ENCODE measurements at regions not wholly inside any gene's neighbourhood (a gene's known extent, or its start where the extent isn't known, plus 50 kb on each side); places are given as distances from the start of the nearest gene placed in this dataset.

DNA sequence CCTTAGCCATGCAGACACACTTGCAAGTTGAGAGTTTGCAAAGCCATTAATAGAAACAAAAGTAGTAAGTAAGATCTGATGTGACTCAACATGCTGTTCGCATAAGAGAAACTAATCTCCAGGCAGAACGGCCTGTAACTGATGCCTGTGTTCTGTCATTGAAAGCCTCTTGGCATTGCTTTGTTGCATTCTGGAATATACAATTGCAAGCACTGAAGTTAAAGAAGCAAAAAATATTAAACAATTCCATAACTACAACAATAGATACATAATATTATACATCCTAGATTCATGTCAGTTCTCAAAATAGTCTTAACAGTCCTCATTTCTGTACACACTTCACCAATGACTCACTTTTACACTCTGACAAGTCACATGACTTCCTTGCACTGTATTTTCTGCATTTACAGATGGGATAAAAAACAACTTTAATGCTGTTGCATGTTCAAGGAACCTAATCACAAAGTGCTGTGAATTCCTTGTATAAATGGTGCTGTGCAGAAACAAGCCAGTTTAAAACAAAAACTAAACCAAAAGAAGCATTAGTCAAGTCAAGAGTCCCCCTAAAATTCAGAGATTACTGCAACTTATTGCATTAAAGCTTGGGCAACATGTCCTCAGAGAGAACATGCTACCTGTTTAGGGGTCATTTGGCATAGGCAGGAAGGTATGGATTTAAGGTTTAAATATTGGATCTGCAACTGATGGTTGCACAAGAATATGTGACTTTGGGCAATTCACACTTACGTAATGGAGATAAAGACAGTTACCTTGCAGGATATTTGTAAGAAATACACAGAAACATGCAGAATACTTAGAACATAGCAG lies 79.5 kb upstream of the SERP2 start:
- DNase-seq, result no peak

GRCh38 chr13:44294876-44295275 lies 78.7 kb upstream of the SERP2 start:
- DNase-seq, result no peak

DNA sequence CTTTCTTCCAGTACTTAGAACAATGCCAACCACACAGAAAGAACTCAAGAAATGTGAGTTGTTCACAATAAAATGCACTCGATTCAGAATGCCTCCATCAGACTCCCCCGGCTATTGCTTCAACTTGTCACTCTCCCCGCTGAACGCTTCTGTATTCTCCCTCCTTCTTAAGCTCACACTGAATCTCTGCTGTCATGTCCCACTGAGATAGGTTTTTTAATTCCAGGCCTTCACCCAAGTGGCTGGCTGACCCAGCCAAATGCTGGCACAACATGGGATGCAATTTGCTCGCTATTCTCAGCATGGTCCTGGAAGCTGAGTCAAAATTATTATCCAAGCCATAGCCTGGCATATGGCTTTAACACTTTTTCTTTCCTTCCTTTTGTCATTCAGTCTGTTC lies 76.8 kb upstream of the SERP2 start:
- no peak for DNase-seq

DNA sequence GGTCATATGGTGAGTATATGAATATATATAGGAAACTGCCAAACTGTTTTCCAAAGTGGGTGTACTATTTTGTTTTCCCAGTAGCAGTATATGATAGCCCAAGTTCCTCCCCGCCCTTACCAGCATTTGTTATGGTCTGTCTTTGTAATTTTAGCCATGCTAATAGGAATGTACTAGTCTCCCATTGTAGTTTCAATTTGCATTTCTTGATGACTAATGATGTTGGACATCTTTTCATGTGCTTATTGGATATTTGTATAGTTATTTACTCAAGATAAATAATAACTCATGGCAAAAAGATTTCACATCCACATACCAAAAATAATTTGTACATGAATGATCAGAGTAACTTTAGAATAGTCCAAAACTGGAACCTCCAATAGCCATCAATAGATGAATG lies 75.3 kb upstream of the SERP2 start:
- DNase-seq, result no peak

GRCh38 chr13:44299152-44299943 lies 74.3 kb upstream of the SERP2 start:
- no peak for DNase-seq

DNA sequence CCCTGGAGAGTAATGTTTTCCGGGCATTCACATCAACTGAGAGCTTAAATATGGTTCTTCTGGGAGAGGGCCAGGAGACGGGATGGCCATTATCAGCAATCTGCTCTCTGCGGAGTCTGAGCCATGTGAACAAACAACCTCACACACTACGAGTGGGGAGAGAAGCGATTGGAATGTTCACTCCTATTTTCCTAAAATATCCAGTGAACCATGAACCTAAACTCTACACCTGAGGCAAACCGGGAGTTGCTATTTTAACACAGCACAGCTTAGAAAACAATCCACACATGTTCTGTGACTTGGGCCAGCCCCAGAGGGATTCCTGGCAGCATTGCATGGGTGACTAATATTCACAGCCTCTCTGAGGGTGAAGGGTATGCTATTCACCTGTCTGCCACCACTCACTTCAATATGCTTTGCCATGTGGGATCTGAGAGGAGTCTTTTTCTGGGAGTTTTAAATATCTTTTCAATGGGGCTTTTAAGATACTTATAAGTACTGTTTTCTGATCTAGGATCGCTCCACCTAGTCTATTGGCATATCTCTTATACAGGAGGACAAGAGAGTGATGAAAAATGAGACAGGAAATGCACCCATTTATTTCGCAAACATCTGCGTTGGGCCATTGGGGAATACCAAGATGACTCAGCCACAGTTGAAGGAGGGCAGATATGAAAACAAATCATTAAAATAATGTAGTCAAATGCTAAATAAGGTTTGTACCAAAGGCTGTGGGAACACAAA lies 72.6 kb upstream of the SERP2 start:
- DNase-seq, result no peak

DNA sequence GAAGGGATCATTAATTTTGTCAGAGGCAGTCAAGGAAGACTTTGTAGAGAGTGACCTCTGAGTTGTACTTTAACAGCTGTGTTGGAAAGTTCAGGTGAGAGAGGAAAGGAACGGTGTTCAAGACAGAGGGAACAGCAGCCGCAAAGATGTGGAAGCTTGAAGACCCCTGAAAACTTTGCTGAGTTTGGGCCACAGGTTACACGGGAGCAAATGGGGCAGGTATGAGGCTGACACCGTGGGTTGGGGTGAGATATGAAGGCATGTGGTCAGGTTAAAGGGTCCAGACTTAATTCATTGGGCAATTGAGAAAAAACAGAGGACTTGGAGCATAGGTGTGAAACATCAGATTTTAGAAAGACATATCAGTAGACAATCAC lies 72.0 kb upstream of the SERP2 start:
- DNase-seq, result no peak

DNA sequence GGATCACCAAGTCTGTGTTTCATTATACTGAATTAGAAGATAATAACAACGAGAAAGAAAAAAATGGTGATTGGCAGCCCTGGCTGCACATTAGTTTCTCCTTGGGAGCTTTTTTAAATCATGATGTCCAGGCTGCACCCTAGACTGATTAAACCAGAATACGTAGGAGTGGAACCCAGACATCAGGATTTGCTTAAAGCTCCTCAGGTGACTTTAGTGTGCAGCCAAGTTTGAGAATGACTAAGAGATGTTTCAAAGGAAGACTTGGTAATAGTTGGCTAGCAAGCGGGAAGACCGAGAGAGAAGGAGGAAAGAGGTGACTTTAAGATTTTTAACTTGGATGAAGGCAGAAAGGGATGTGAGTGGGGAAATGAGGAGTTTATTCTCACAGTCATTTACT lies 71.4 kb upstream of the SERP2 start:
- no peak for DNase-seq

DNA sequence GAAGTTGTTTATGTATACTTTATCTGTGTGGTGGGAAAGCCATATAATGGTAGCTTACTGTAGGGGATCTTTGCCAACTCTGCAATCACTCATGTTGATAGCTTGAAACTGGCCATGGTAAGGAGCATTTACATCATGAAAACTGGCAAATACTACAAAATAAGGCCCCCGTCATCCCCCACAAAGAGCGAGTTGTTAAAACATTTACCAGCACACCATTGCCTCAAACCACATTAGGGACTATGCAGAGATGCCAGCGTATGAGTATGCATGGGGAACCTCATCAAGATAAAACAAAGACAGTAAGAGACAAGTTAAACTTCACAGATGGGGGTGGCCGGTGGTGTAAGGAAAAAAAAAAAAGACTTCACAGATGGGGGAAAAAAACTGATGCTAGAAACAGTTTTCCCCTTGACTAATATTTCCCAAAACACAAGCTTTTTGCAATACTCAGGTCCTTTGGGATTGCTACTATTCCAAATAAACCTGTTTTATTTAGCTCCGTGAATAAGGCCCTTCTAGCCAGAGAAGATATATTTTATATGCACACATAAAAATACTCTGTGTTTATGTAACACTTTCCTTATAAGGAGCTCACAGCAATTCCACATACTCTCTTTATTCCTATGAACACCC lies 70.6 kb upstream of the SERP2 start:
- DNase-seq, result no peak

DNA sequence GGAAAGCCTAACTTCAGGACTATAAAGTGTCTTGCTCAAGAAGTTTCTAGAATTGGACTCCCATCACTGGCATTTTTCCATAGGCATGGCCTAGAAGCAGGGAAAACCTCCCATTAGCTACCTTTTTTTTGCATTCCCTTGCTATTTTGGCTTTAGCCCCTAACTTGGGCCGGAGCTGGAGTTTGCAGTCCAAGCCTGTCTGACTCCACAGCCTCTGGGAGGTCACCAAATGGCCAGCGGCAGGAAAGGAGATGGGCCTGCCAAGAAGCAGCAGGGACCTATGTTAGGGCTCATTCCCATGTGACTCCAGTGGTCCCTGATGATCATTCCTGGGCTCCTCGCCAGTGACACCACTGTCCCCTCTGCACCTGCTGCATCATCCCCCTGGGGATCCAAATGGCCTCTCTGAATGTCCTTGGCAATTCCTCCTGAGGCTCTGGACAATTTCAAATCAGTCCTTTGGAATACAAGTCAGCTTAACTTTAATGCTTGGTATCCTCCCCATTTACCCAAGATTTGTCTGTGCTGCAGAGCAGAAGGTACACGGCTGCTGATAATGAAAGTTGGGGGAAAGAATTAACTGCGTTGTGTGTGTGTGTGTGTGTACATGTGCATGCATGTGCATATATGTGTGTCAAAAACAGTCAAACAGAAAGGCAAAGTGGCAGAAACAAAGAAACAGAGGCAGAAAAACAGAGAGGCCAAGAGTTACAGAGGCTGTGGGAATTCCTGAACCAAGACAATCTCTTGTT lies 69.8 kb upstream of the SERP2 start:
- DNase-seq, result no peak

GRCh38 chr13:44304433-44304725 lies 69.2 kb upstream of the SERP2 start:
- DNase-seq, result no peak

GRCh38 chr13:44305286-44305685 lies 68.3 kb upstream of the SERP2 start:
- no peak for DNase-seq

GRCh38 chr13:44305917-44306370 lies 67.7 kb upstream of the SERP2 start:
- no peak for DNase-seq

GRCh38 chr13:44306371-44307192 lies 67.0 kb upstream of the SERP2 start:
- DNase-seq, result no peak

DNA sequence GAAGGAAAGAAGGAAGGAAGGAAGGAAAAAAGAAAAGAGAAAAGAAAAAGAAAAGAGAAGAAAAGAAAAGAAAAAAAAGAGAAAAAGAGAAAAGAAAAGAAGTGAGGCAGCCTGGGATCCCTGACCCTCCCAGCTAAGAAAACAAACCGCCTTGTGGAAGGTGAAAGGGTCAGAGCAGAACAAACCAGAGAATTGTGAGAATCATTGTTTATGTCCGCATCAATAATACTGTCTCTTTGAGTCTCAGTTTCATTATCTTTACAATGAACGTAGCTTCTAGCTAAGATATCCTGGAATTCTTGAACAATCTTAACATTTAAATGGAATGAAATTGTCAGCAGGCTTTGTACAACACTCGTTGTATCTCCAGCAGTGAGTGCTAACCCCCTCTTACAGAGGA lies 66.4 kb upstream of the SERP2 start:
- DNase-seq, result no peak

GRCh38 chr13:44307844-44308243 lies 65.8 kb upstream of the SERP2 start:
- DNase-seq, result no peak

GRCh38 chr13:44308352-44308751 lies 65.3 kb upstream of the SERP2 start:
- DNase-seq, result no peak

- DNase-seq, result no peak
Measured at GRCh38 chr13:44309794-44310757, 63.5 kb upstream of the SERP2 start.

DNA sequence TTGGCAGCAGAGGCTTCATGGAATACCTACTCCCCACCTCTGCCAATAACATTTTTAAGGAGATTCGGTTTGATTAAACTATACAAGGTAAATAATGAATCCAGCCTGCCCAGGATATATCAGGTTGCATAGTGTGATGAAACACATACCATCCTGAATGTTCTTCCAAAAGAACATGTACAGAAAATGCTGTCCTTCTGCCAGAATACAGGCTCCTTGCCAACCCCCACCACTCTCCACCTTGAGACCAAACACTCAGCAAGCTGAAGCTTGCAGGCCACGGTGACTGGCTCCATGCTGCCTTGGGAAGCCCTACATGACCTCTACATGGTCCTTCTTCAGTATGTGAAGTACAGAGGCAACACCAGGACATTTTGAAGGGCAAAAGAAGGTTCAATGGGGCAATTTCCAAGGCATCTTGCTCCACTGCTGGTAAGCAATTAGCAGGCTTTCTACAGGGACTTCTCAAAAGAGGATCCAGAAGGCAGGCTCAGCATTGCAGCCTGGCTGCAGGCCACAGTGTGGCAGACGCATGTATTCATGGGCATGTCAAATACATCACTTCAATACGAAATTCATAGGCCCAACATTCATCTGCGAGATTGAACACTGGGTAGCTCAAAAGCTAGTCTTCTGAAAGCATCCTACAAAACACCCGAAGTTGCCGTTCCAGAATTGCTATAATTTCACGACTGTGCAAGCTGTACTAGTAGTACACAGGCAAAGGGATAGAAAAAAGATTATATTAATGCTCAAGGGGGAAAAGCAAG lies 62.4 kb upstream of the SERP2 start:
- DNase-seq, result no peak

GRCh38 chr13:44312131-44312530 lies 61.5 kb upstream of the SERP2 start:
- no peak for DNase-seq

Measured in CD4-positive, alpha-beta T cell treated with Interleukin-17A for 1 hour (primary cell).